ENCODE measurements at regions not wholly inside any gene's neighbourhood (a gene's known extent, or its start where the extent isn't known, plus 50 kb on each side); places are given as distances from the start of the nearest gene placed in this dataset.

GRCh38 chr16:86632206-86632605 lies 53.9 kb downstream of the FOXL1 start:
- DNase-seq (ENCODE audit: low spot score), result no peak

- no peak for DNase-seq (ENCODE audit: low spot score)
Observed at GRCh38 chr16:86632944-86633343, 54.6 kb downstream of the FOXL1 start.

GRCh38 chr16:86634292-86634691 lies 55.9 kb downstream of the FOXL1 start:
- DNase-seq (ENCODE audit: low spot score), result no peak

- DNase-seq (ENCODE audit: low spot score), result no peak
Observed at GRCh38 chr16:86635176-86635876, 57.0 kb downstream of the FOXL1 start.

GRCh38 chr16:86635926-86636325 lies 57.6 kb downstream of the FOXL1 start:
- no peak for DNase-seq (ENCODE audit: low spot score)

GRCh38 chr16:86637744-86638143 lies 59.4 kb downstream of the FOXL1 start:
- DNase-seq (ENCODE audit: low spot score), result no peak

GRCh38 chr16:86638642-86639041 lies 60.3 kb downstream of the FOXL1 start:
- no peak for DNase-seq (ENCODE audit: low spot score)

GRCh38 chr16:86639354-86639753 lies 61.0 kb downstream of the FOXL1 start:
- no peak for DNase-seq (ENCODE audit: low spot score)

GRCh38 chr16:86640265-86640843 lies 62.0 kb downstream of the FOXL1 start:
- DNase-seq (ENCODE audit: low spot score), result no peak

GRCh38 chr16:86642087-86642486 lies 63.7 kb downstream of the FOXL1 start:
- DNase-seq (ENCODE audit: low spot score), result no peak

GRCh38 chr16:86643671-86644070 lies 65.3 kb downstream of the FOXL1 start:
- DNase-seq (ENCODE audit: low spot score), result no peak

- DNase-seq (ENCODE audit: low spot score), result no peak
Observed at GRCh38 chr16:86647561-86647960, 69.2 kb downstream of the FOXL1 start.

- DNase-seq (ENCODE audit: low spot score), result no peak
Observed at GRCh38 chr16:86649875-86650274, 71.5 kb downstream of the FOXL1 start.

- no peak for DNase-seq (ENCODE audit: low spot score)
Observed at GRCh38 chr16:86651013-86651627, 72.8 kb downstream of the FOXL1 start.

- no peak for DNase-seq (ENCODE audit: low spot score)
Observed at GRCh38 chr16:86651823-86652222, 73.5 kb downstream of the FOXL1 start.

- no peak for DNase-seq (ENCODE audit: low spot score)
Observed at GRCh38 chr16:86653285-86654006, 75.1 kb downstream of the FOXL1 start.

GRCh38 chr16:86657972-86658371 lies 79.6 kb downstream of the FOXL1 start:
- no peak for DNase-seq (ENCODE audit: low spot score)

GRCh38 chr16:86660623-86661022 lies 82.3 kb downstream of the FOXL1 start:
- no peak for DNase-seq (ENCODE audit: low spot score)

GRCh38 chr16:86661706-86662105 lies 83.4 kb downstream of the FOXL1 start:
- DNase-seq (ENCODE audit: low spot score), result no peak

GRCh38 chr16:86662195-86662594 lies 83.8 kb downstream of the FOXL1 start:
- no peak for DNase-seq (ENCODE audit: low spot score)

- DNase-seq (ENCODE audit: low spot score), result no peak
Observed at GRCh38 chr16:86662740-86663139, 84.4 kb downstream of the FOXL1 start.

GRCh38 chr16:86663685-86664521 lies 85.6 kb downstream of the FOXL1 start:
- DNase-seq (ENCODE audit: low spot score), result no peak

Data from RKO (cell line).